Esophagus squamous epithelium (tissue), 5 donors: ENCODE measurements at regions not wholly inside any gene's neighbourhood (a gene's known extent, or its start where the extent isn't known, plus 50 kb on each side); places are given as distances from the start of the nearest gene placed in this dataset.

Source experiments
- DNase-seq: peaks from one replicate; lab custom pipeline; 2025; lab: John Stamatoyannopoulos, UW
- H3K27ac ChIP-seq, 4 donors: fragments of 200-600 bp; sonication (generic); one replicate each; pipeline ENCODE4 v1.5.1; 2016 to 2019; ENCODE audit warnings: mild to moderate bottlenecking in 1 of 4
- H3K27me3 ChIP-seq, 4 donors: fragments of 200-600 bp; sonication (generic); 1 replicate in 3 of 4; 2 replicates in 1 of 4; pipeline versions ENCODE4 v1.5.1 to v1.6.0; 2017 to 2021; ENCODE audit warnings: antibody characterized with exemption in 1 of 4
- H3K36me3 ChIP-seq, 3 donors: fragments of 200-600 bp; sonication (generic); one replicate each; pipeline ENCODE4 v1.5.1; 2016 to 2019
- H3K4me1 ChIP-seq, 3 donors: fragments of 200-600 bp; sonication (generic); one replicate each; pipeline ENCODE4 v1.5.1; 2017 to 2019
- H3K4me3 ChIP-seq, 4 donors: fragments of 200-600 bp; sonication (generic); 1 replicate in 3 of 4; 2 replicates in 1 of 4; pipeline ENCODE4 v1.5.1; 2016 to 2019; ENCODE audit warnings: mild to moderate bottlenecking in 2 of 4, moderate library complexity in 1 of 4
- H3K9me3 ChIP-seq, 3 donors: fragments of 200-600 bp; sonication (generic); one replicate each; pipeline ENCODE4 v1.5.1; 2016 to 2019
- POLR2A ChIP-seq, 4 donors: fragments of 450-650 bp; IDR thresholded peaks; one replicate each; pipeline ENCODE4 v1.6.1; 2017; ENCODE audit warnings: antibody characterized with exemption in 4 of 4, mild to moderate bottlenecking in 4 of 4, moderate library complexity in 3 of 4
- WGBS, 2 donors: methylation state at CpG; one replicate each; pipeline ENCODE4 v1.1.5; 2018; 5-methylcytosine and 5-hydroxymethylcytosine counted together
- intact Hi-C: fragments of 100-400 bp; cut with DNase I; formaldehyde crosslinking; loops from one replicate; pipeline ENCODE4 v1.15.0; 2022
- TF ChIP-seq, protein P1 (sequence below), 6 experiments: fragments of 450-650 bp in 4 of 6; fragments of 200-600 bp in 2 of 6; sonication (generic) in 2 of 6; IDR thresholded peaks; one replicate each; pipeline ENCODE4 v1.5.1; 2016 to 2019; ENCODE audit warnings: antibody characterized with exemption in 6 of 6, mild to moderate bottlenecking in 4 of 6, moderate library complexity in 4 of 6
- donor health status: DM: yes; HTN: yes; CAD: no.

- Histone ChIP-seq H3K27me3 (no peaks in the 10 kb centered on the region), H3K9me3 (no peaks in the 10 kb centered on the region), H3K4me3 (no peak overlapping the region), H3K36me3 (no peaks in the 10 kb centered on the region), H3K27ac (no peak overlapping the region), H3K4me1 (no peaks in the 10 kb centered on the region)
- DNase-seq, result no peak
- intact Hi-C loops, result no loop called here
- TF ChIP-seq, protein P1, sequence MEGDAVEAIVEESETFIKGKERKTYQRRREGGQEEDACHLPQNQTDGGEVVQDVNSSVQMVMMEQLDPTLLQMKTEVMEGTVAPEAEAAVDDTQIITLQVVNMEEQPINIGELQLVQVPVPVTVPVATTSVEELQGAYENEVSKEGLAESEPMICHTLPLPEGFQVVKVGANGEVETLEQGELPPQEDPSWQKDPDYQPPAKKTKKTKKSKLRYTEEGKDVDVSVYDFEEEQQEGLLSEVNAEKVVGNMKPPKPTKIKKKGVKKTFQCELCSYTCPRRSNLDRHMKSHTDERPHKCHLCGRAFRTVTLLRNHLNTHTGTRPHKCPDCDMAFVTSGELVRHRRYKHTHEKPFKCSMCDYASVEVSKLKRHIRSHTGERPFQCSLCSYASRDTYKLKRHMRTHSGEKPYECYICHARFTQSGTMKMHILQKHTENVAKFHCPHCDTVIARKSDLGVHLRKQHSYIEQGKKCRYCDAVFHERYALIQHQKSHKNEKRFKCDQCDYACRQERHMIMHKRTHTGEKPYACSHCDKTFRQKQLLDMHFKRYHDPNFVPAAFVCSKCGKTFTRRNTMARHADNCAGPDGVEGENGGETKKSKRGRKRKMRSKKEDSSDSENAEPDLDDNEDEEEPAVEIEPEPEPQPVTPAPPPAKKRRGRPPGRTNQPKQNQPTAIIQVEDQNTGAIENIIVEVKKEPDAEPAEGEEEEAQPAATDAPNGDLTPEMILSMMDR (IDR thresholded peaks at IDR 0.05), result no peak
- no peak for TF ChIP-seq POLR2A (IDR thresholded peaks at IDR 0.05)
- 73 to 75% methylated on average over 4 to 5 of the region's 5 CpGs for WGBS, 2 donors
Measured at GRCh38 chr20:5492937-5493336, 117.9 kb downstream of the GPCPD1 start.

- Histone ChIP-seq H3K4me1 (no peaks in the 10 kb centered on the region), H3K27ac (no peak overlapping the region), H3K36me3 (no peaks in the 10 kb centered on the region), H3K4me3 (no peak overlapping the region), H3K27me3 (no peaks in the 10 kb centered on the region), H3K9me3 (no peaks in the 10 kb centered on the region)
- intact Hi-C loops, result no loop called here
- no peak for TF ChIP-seq POLR2A (IDR thresholded peaks at IDR 0.05)
- TF ChIP-seq, protein P1 (IDR thresholded peaks at IDR 0.05), result no peak
- no peak for DNase-seq
- 64 to 66% methylated on average over 3 of the region's 3 CpGs for WGBS, 2 donors
Measured at GRCh38 chr20:5491455-5491854, 119.4 kb downstream of the GPCPD1 start.

GRCh38 chr20:5489601-5490000, 121.2 kb downstream of the GPCPD1 start:
- no peaks in the 10 kb centered on the region for H3K9me3 ChIP-seq
- peaks cover 0 to 5% (median 0%) of the 10 kb centered on the region in 4 donors for H3K27me3 ChIP-seq
- no peak for TF ChIP-seq POLR2A (IDR thresholded peaks at IDR 0.05)
- TF ChIP-seq, protein P1 (IDR thresholded peaks at IDR 0.05), result no peak
- H3K27ac ChIP-seq, result no peak overlapping the region
- no peak for DNase-seq
- no peaks in the 10 kb centered on the region for H3K36me3 ChIP-seq
- 60 to 69% methylated on average over 1 of the region's 1 CpG for WGBS, 2 donors
- no peaks in the 10 kb centered on the region for H3K4me1 ChIP-seq
- intact Hi-C loops, result no loop called here
- no peak overlapping the region for H3K4me3 ChIP-seq

DNA sequence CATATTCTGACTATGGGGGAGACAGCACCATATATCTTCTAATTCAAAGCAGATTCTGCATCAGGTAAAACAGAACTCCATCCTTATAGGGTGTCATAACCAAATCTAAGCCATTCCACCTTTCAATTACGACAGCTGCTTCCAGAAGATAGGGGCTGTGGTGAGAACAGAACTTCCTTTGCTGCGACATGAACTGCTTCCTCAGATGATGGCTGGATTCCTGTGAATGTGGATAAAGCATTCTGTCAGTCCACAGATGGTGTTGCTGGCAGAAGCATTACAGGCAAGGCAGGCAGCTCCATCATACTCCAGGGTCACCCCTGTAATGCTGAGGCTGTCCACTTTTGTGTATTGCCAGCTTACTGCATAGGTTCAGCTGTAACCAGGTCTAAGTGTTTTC, 122.0 kb downstream of the GPCPD1 start:
- Histone ChIP-seq H3K27me3 (peaks cover 0 to 6% (median 0%) of the 10 kb centered on the region in 4 donors), H3K9me3 (no peaks in the 10 kb centered on the region), H3K4me3 (no peak overlapping the region), H3K27ac (no peak overlapping the region), H3K4me1 (no peaks in the 10 kb centered on the region), H3K36me3 (no peaks in the 10 kb centered on the region)
- 43 to 47% methylated on average over 2 of the region's 2 CpGs for WGBS, 2 donors
- TF ChIP-seq, protein P1 (IDR thresholded peaks at IDR 0.05), result no peak
- no peak for TF ChIP-seq POLR2A (IDR thresholded peaks at IDR 0.05)
- intact Hi-C loops, result no loop called here
- no peak for DNase-seq

GRCh38 chr20:5486377-5487054, 124.3 kb downstream of the GPCPD1 start:
- Histone ChIP-seq H3K27ac (no peak overlapping the region), H3K4me1 (no peaks in the 10 kb centered on the region), H3K36me3 (no peaks in the 10 kb centered on the region), H3K27me3 (peaks cover 0 to 6% (median 0%) of the 10 kb centered on the region in 4 donors), H3K9me3 (no peaks in the 10 kb centered on the region), H3K4me3 (no peak overlapping the region)
- intact Hi-C loops, result no loop called here
- TF ChIP-seq POLR2A (IDR thresholded peaks at IDR 0.05), result no peak
- TF ChIP-seq, protein P1 (IDR thresholded peaks at IDR 0.05), result no peak
- WGBS, 2 donors, result 81 to 82% methylated on average over 5 of the region's 5 CpGs
- no peak for DNase-seq
